ENCODE measurements at regions not wholly inside any gene's neighbourhood (a gene's known extent, or its start where the extent isn't known, plus 50 kb on each side); places are given as distances from the start of the nearest gene placed in this dataset.

GRCh38 chr5:27906481-27906880 is 868.1 kb upstream of the CDH9 start (continued):
- TF ChIP-seq, protein P1, sequence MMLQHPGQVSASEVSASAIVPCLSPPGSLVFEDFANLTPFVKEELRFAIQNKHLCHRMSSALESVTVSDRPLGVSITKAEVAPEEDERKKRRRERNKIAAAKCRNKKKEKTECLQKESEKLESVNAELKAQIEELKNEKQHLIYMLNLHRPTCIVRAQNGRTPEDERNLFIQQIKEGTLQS (IDR thresholded peaks at IDR 0.05; ENCODE audit: insufficient read depth, low read depth, low read length) = no peak
- TF ChIP-seq GTF2F1 (IDR thresholded peaks at IDR 0.05; ENCODE audit: borderline replicate concordance, low read depth, low read length) (no peak), CREB1 (IDR thresholded peaks at IDR 0.05) (no peak), ASH2L (IDR thresholded peaks at IDR 0.05; ENCODE audit: low read length) (no peak)

Measured in H1 (cell line).